ENCODE measurements at regions not wholly inside any gene's neighbourhood (a gene's known extent, or its start where the extent isn't known, plus 50 kb on each side); places are given as distances from the start of the nearest gene placed in this dataset.

DNA sequence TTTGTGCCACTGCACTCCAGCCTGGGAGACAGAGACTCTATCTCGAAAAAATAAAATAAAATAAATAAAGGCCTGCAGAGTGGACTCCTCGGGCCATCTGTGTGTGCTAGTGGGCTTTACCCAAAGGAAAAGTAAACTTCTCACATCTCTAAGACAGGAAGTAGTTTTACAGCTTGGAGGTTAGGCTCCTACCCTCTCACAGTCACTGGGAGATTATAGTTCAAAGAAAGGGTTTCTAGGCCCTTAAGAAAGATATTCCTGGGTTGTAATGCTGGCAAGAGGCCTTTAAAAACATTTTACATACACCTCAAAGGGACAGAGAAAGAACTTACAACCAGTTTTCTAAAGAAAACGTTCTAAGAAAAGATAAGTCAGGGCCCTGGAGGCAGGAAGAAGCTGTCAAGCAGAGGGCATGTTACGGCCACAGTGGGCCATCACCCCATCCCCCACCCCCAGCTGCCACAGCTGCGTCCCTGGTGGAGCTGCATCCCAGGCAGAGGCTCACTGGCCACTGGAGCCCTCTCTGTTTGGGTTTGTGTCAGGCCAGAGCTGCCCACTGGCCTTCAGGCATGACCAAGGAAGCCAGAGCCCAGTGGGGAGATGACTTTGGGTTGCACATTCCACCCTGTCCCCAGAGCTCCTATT lies 78.1 kb upstream of the CDK20 start:
- TF ChIP-seq, protein P1, sequence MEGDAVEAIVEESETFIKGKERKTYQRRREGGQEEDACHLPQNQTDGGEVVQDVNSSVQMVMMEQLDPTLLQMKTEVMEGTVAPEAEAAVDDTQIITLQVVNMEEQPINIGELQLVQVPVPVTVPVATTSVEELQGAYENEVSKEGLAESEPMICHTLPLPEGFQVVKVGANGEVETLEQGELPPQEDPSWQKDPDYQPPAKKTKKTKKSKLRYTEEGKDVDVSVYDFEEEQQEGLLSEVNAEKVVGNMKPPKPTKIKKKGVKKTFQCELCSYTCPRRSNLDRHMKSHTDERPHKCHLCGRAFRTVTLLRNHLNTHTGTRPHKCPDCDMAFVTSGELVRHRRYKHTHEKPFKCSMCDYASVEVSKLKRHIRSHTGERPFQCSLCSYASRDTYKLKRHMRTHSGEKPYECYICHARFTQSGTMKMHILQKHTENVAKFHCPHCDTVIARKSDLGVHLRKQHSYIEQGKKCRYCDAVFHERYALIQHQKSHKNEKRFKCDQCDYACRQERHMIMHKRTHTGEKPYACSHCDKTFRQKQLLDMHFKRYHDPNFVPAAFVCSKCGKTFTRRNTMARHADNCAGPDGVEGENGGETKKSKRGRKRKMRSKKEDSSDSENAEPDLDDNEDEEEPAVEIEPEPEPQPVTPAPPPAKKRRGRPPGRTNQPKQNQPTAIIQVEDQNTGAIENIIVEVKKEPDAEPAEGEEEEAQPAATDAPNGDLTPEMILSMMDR (IDR thresholded peaks at IDR 0.05 in 8 of 11, conservative IDR thresholded peaks at IDR 0.05 in 3 of 11): no peak
- TF ChIP-seq POLR2A (IDR thresholded peaks at IDR 0.05) (no peak), POLR2AphosphoS5 (IDR thresholded peaks at IDR 0.05) (no peak)
